Thymus (tissue), 11 donors: ENCODE measurements at regions not wholly inside any gene's neighbourhood (a gene's known extent, or its start where the extent isn't known, plus 50 kb on each side); places are given as distances from the start of the nearest gene placed in this dataset.

Experiments
- DNase-seq, 9 donors: peaks; one replicate each; pipeline ENCODE4 v3.0.0-alpha.2; 2013; ENCODE audit warnings: low spot score in 9 of 9, low read depth in 6 of 9, missing footprints in 1 of 9
- H3K27ac ChIP-seq, 2 donors: one replicate each; pipeline ENCODE4 v1.5.1; 2013; ENCODE audit warnings: control low read depth in 1 of 2, low read depth in 1 of 2, low read length in 1 of 2, mild to moderate bottlenecking in 1 of 2, moderate library complexity in 1 of 2
- H3K27me3 ChIP-seq, 2 donors: one replicate each; pipeline ENCODE4 v1.5.1; 2013; ENCODE audit warnings: low read length in 1 of 2; ENCODE audit not compliant: control insufficient read depth in 2 of 2, insufficient read depth in 1 of 2
- H3K36me3 ChIP-seq, 2 donors: one replicate each; pipeline ENCODE4 v1.5.1; 2013; ENCODE audit warnings: low read length in 1 of 2, mild to moderate bottlenecking in 1 of 2, moderate library complexity in 1 of 2; ENCODE audit not compliant: control insufficient read depth in 2 of 2, insufficient read depth in 2 of 2
- H3K4me1 ChIP-seq, 2 donors: one replicate each; pipeline ENCODE4 v1.5.1; 2013; ENCODE audit warnings: low read length in 2 of 2; ENCODE audit not compliant: control insufficient read depth in 2 of 2, insufficient read depth in 2 of 2
- H3K4me3 ChIP-seq, 2 donors: one replicate each; pipeline ENCODE4 v1.5.1; 2013; ENCODE audit warnings: low read length in 2 of 2, control low read depth in 1 of 2, mild to moderate bottlenecking in 1 of 2
- H3K9me3 ChIP-seq, 2 donors: one replicate each; pipeline ENCODE4 v1.5.1; 2013; ENCODE audit warnings: low read length in 1 of 2, mild to moderate bottlenecking in 1 of 2; ENCODE audit not compliant: control insufficient read depth in 2 of 2, insufficient read depth in 1 of 2
- WGBS: extraction: QIAGEN DNeasy Blood & Tissue Kit; methylation state at CpG from one replicate; pipeline ENCODE4 v1.1.7; 2013; 5-methylcytosine and 5-hydroxymethylcytosine counted together
- donor health status: healthy.

DNA sequence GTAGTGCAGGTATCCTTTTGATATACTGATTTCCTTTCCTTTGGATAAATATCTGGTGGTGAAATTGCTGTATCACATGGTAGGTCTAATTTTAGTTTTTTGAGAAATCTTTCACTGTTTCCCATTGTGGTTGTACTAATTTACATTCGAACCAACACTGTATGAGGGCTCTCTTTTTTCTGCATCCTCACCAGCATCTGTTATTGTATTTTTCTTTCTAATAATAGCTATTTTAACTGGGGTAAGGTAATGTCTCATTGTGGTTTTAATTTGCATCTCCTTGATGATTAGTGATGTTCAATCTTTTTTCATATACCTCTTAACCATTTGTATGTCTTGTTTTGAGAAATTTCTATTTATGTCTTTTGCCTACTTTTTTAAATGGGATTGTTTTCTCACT lies 335.4 kb upstream of the MTPN start:
- DNase-seq, result no peak
- Histone ChIP-seq H3K4me1 (no peaks in the 10 kb centered on the region), H3K27ac (no peak overlapping the region), H3K36me3 (no peaks in the 10 kb centered on the region), H3K9me3 (no peaks in the 10 kb centered on the region), H3K4me3 (no peak overlapping the region), H3K27me3 (no peaks in the 10 kb centered on the region)
- WGBS, result 79% methylated on average over 1 of the region's 1 CpG

DNA sequence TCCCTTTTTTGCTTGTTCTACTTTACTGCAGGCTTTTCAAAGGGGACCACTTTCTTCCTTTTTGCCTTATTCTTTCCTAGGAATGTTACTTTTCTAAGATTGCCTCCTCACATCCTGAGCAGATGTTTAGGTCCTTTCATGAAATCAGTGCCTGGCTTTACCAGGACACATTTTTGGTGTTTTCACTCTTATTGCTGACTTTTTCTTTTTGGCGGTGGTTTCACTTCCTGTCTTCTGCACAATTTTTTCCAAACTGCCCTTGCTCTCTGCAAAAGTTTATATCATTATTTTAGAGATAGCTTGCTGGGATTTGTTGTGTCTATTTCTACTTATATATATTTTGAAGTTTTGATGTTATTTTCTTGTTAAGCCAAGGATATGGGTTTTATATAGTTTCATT lies 332.2 kb upstream of the MTPN start:
- no peak overlapping the region for H3K4me3 ChIP-seq
- no peaks in the 10 kb centered on the region for H3K36me3 ChIP-seq
- H3K4me1 ChIP-seq, result no peaks in the 10 kb centered on the region
- H3K9me3 ChIP-seq, result no peaks in the 10 kb centered on the region
- H3K27ac ChIP-seq, result no peak overlapping the region
- no peak for DNase-seq
- no peaks in the 10 kb centered on the region for H3K27me3 ChIP-seq
- WGBS, result 88% methylated on average over 1 of the region's 1 CpG

DNA sequence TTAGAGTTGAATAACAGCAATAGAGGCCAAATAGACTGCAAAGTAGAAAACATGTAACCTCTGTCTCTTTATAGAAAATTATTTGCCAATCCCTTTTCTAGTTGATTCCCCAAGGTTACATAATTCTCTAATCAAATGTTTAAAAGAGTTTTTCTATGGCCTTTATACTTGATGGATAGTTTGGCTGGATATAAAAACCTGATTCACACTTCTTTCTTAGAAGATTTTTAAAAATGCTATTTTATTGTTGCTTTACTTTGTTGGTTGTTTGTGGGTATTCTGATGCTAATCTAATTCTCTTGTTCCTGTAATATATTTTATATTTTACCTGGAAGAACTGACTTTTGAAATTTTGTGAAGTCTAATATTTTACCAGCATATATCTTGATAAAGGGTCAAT lies 331.1 kb upstream of the MTPN start:
- Histone ChIP-seq H3K27ac (no peak overlapping the region), H3K9me3 (no peaks in the 10 kb centered on the region), H3K4me3 (no peak overlapping the region), H3K4me1 (no peaks in the 10 kb centered on the region), H3K27me3 (no peaks in the 10 kb centered on the region), H3K36me3 (no peaks in the 10 kb centered on the region)
- DNase-seq, result no peak

DNA sequence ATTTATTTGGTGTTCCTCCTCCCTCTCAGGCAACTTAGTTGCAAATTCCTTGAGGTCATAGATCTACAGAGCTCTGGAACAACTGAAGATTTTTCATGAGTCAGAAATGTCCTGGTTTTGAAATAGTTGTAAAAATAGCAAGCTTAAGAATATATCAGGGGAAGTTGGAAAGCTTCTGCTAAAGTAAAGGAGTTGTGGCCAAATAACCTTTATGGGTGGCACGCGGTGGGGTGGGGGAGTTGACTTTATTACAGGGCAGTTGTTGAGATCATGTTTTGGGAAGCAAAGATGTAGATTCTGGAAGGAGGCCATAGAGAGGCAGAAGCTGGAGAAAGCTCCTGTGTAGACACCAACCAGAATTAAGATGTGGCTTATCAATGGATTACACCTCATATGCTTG lies 326.0 kb upstream of the MTPN start:
- no peak for DNase-seq
- Histone ChIP-seq H3K27me3 (no peaks in the 10 kb centered on the region), H3K36me3 (no peaks in the 10 kb centered on the region), H3K4me1 (no peaks in the 10 kb centered on the region), H3K9me3 (no peaks in the 10 kb centered on the region), H3K4me3 (no peak overlapping the region), H3K27ac (no peak overlapping the region)
- 98% methylated on average over 2 of the region's 2 CpGs for WGBS

DNA sequence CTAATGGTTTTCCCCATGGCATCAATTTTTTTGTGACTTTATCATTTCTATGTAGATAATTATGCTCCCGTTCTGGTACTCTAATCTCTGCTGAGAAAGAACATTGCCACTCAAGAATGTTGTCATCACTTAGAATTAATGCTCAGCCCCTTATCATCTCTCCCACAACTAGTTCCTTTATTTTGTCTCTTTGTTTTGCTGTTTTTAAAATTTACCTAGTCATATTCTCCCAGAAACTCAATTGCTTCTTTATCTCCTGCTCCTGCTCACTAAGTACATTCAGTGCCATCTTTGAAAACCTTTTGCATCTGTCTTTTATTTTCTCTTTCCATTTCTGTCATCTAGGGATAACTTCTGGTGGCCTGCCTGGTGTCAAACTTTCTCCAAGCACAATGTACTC lies 324.9 kb upstream of the MTPN start:
- DNase-seq, result no peak
- Histone ChIP-seq H3K9me3 (no peaks in the 10 kb centered on the region), H3K36me3 (no peaks in the 10 kb centered on the region), H3K27me3 (no peaks in the 10 kb centered on the region), H3K4me3 (no peak overlapping the region), H3K4me1 (no peaks in the 10 kb centered on the region), H3K27ac (no peak overlapping the region)
- WGBS, result 93% methylated on average over 1 of the region's 1 CpG

DNA sequence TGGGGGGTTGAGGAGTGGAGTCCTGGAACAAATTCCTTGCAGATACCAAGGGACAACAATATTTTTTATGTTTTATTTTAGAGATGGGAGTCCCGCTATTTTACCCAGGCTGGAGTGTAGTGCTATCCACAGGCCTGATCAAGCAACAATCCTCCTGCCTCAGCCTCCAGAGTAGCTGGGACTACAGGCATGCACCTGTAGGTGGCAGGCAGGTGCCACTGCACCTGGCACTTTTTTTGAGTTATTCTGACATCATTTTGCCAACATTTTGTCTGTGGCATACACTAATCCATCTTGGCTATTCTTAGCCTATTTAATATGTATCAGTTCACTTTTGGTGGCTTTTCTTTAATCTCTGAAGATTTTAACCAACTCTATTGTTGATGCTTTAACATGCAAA lies 317.8 kb upstream of the MTPN start:
- H3K27me3 ChIP-seq, result no peaks in the 10 kb centered on the region
- no peaks in the 10 kb centered on the region for H3K36me3 ChIP-seq
- no peak for DNase-seq
- H3K4me3 ChIP-seq, result no peak overlapping the region
- no peaks in the 10 kb centered on the region for H3K9me3 ChIP-seq
- 96% methylated on average over 1 of the region's 1 CpG for WGBS
- no peak overlapping the region for H3K27ac ChIP-seq
- H3K4me1 ChIP-seq, result no peaks in the 10 kb centered on the region

DNA sequence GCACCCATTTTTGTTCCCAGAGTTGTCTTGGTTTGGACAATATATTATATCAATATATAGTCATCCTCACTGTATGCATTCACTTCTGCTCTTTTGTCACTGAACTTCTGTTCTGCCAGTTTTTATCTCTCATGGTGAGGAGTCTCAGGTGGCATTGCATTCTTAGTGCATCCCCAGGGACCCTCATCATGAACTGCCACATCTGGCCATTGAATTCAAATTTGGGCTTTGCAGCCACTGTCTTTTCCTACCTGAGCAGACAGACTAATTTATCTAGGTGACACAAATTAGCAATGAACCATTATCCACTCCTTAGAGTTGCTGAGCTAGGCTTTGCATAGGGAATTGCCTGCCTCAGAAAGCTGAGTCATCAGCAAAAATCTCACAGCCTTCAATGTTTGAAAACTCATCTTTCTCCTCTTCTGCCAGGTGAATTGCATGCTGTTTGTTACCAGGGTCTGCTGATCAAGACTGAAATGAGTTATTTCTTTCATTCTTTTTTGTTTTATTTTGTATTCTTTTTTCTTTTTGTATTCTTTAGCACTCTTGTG lies 316.8 kb upstream of the MTPN start:
- no peak for DNase-seq
- no peaks in the 10 kb centered on the region for H3K27me3 ChIP-seq
- no peaks in the 10 kb centered on the region for H3K36me3 ChIP-seq
- no peak overlapping the region for H3K4me3 ChIP-seq
- no peaks in the 10 kb centered on the region for H3K9me3 ChIP-seq
- no peaks in the 10 kb centered on the region for H3K4me1 ChIP-seq
- H3K27ac ChIP-seq, result no peak overlapping the region

DNA sequence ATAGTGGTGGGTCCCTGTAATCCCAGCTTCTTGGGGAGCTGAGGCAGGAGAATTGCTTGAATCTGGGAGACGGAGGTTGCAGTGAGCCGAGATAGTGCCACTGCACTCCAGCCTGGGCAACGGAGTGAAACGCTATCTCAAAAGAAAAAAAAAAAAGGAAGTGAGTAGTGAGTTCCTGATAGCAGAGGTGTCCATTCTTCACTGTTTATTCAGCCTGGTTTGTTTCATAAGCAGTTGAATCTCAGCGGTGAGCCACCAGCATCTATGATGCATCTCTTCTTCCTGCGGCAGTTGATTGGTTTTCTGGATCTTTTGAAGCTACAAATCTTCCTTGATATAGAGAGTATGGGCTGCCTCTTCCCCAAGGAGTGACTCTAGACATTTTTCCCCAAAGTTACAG lies 316.1 kb upstream of the MTPN start:
- Histone ChIP-seq H3K36me3 (no peaks in the 10 kb centered on the region), H3K4me3 (no peak overlapping the region), H3K9me3 (no peaks in the 10 kb centered on the region), H3K4me1 (no peaks in the 10 kb centered on the region), H3K27ac (no peak overlapping the region), H3K27me3 (no peaks in the 10 kb centered on the region)
- WGBS, result 77% methylated on average over 6 of the region's 6 CpGs
- no peak for DNase-seq

DNA sequence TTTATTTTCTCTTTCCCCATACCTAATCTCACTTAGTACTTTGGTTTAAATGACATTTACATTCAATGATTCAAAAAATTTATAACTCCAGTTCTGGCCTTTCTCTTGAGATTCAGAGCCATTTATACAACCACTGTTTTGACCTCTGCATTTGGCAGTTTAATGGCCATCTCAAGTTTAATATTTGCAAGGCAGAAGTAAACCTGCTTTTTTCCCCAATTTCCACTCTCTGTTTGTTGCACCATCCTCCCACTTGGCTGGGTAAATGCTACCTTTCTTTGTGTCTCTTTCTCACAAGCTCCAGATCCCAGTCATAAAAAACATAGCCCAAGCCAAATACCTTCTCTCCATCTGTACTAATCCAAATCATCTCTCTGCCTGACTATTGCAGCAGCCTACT lies 315.2 kb upstream of the MTPN start:
- Histone ChIP-seq H3K9me3 (no peaks in the 10 kb centered on the region), H3K27me3 (no peaks in the 10 kb centered on the region), H3K4me3 (no peak overlapping the region), H3K36me3 (no peaks in the 10 kb centered on the region), H3K27ac (no peak overlapping the region), H3K4me1 (no peaks in the 10 kb centered on the region)
- no peak for DNase-seq

DNA sequence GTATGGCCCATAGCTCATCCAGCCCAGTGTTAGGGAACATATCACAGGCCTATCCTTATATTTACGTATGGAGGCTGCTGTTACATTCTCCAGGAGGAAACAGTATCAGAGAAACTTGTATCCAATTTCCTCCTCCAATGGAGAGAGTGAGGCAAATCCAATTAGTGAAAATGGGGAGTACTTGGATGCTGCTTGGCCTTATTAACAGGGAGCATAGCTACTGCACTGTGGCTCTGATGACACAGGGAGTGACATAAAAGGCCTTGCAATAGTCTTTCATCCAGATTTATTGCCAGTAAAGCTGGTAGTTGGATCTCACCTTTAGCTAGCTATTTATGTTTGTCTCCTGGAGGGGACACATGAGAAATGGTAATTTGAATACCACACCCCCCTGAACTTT lies 313.2 kb upstream of the MTPN start:
- WGBS, result 93% methylated on average over 1 of the region's 1 CpG
- no peaks in the 10 kb centered on the region for H3K9me3 ChIP-seq
- no peaks in the 10 kb centered on the region for H3K4me1 ChIP-seq
- no peak for DNase-seq
- H3K27me3 ChIP-seq, result no peaks in the 10 kb centered on the region
- no peaks in the 10 kb centered on the region for H3K36me3 ChIP-seq
- no peak overlapping the region for H3K4me3 ChIP-seq
- H3K27ac ChIP-seq, result no peak overlapping the region
